HCT116 (cell line): ENCODE measurements at regions not wholly inside any gene's neighbourhood (a gene's known extent, or its start where the extent isn't known, plus 50 kb on each side); places are given as distances from the start of the nearest gene placed in this dataset.

Experiments used
- ATAC-seq: fragments of 200-7000 bp; cut with Tn5 transposase; 2 replicates; pipeline ENCODE4 v1.9.1; 2020; ENCODE audit warnings: mild to moderate bottlenecking, moderate library complexity
- BruUV-seq: library from RNA; stranded (reverse); fragments of 400-500 nt; replicated peaks from 2 replicates; lab custom pipeline; 2021; lab: Mats Ljungman, UMichigan
- CTCF ChIA-PET: fragments of 300-600 bp; sonication (Branson Sonifier 250); formaldehyde crosslinking; loops from one replicate; lab custom pipeline; 2021; ENCODE audit warnings: antibody characterized with exemption; lab: Charles Lee
- POLR2A ChIA-PET: fragments of 300-600, 350-600 bp; sonication (Branson Sonifier 250); formaldehyde crosslinking; loops from one replicate; lab custom pipeline; 2021; ENCODE audit warnings: antibody characterized with exemption; lab: Charles Lee
- RAD21 ChIA-PET, 2 experiments: fragments of 300-600 bp; sonication (Branson Sonifier 250); formaldehyde crosslinking; loops; one replicate each; lab custom pipeline; 2023; ENCODE audit warnings: low total read pairs in 2 of 2; ENCODE audit not compliant: uncharacterized antibody in 2 of 2, unreplicated experiment in 2 of 2, low non-redundant PET in 1 of 2; lab: Charles Lee
- DNase-seq: peaks from one replicate; pipeline ENCODE4 v3.0.0-alpha.2; 2010; ENCODE audit warnings: low read depth, low spot score
- H2AFZ ChIP-seq: fragments of 200-600 bp; shearing (Covaris generic), sonication (generic); 2 replicates; pipeline ENCODE4 v1.6.1; 2017; ENCODE audit warnings: low read depth, mixed run types, mixed read lengths, antibody characterized with exemption, low read length; ENCODE audit not compliant: poor library complexity, severe bottlenecking
- H3K27ac ChIP-seq: 2 replicates; pipeline ENCODE4 v1.5.1; 2012; ENCODE audit warnings: low read depth, low read length
- H3K27me3 ChIP-seq: fragments of 200-600 bp; sonication (generic); 2 replicates; pipeline ENCODE4 v1.6.1; 2016; ENCODE audit warnings: mixed run types, low read length, mixed read lengths; ENCODE audit not compliant: insufficient read depth
- H3K36me3 ChIP-seq, 2 experiments: fragments of 200-500 bp in 1 of 2; fragments of 200-600 bp in 1 of 2; sonication (Bioruptor generic) in 1 of 2; sonication (generic) in 1 of 2; 2 replicates each; pipeline versions ENCODE4 v1.5.1 to v1.6.1; 2014 to 2016; ENCODE audit warnings: low read length in 2 of 2, inconsistent platforms in 1 of 2, mixed read lengths in 1 of 2, mixed run types in 1 of 2; ENCODE audit not compliant: insufficient read depth in 2 of 2, control insufficient read depth in 1 of 2
- H3K4me1 ChIP-seq, 2 experiments: fragments of 200-600 bp in 1 of 2; sonication (generic) in 1 of 2; 2 replicates each; pipeline versions ENCODE4 v1.5.1 to v1.6.1; 2012 to 2017; ENCODE audit warnings: low read length in 2 of 2, inconsistent platforms in 1 of 2, mild to moderate bottlenecking in 1 of 2, mixed read lengths in 1 of 2, mixed run types in 1 of 2, moderate library complexity in 1 of 2; ENCODE audit not compliant: insufficient read depth in 2 of 2, control insufficient read depth in 1 of 2
- H3K4me2 ChIP-seq: fragments of 200-600 bp; sonication (generic); 2 replicates; pipeline ENCODE4 v1.6.1; 2017; ENCODE audit warnings: mixed run types, low read length, mixed read lengths
- H3K4me3 ChIP-seq, 2 experiments: fragments of 200-600 bp in 1 of 2; sonication (generic) in 1 of 2; replicated peaks in 1 of 2; 2 replicates each; pipeline ENCODE4 v1.5.1; 2011 to 2016; ENCODE audit warnings: low read length in 2 of 2, control low read depth in 1 of 2, low read depth in 1 of 2, mild to moderate bottlenecking in 1 of 2, mixed read lengths in 1 of 2, mixed run types in 1 of 2
- H3K79me2 ChIP-seq: fragments of 200-600 bp; sonication (generic); 2 replicates; pipeline ENCODE4 v1.6.1; 2017; ENCODE audit warnings: mild to moderate bottlenecking, mixed run types, low read length, moderate library complexity, mixed read lengths; ENCODE audit not compliant: insufficient read depth
- H3K9ac ChIP-seq: fragments of 200-600 bp; sonication (generic); 2 replicates; pipeline ENCODE4 v1.6.1; 2016; ENCODE audit warnings: low read length, mixed read lengths
- H3K9me2 ChIP-seq: fragments of 200-600 bp; sonication (generic), shearing (Covaris generic); 2 replicates; pipeline ENCODE4 v1.6.1; 2017; ENCODE audit warnings: mixed run types, mild to moderate bottlenecking, moderate library complexity; ENCODE audit not compliant: insufficient read depth
- H3K9me3 ChIP-seq, 2 experiments: fragments of 200-500 bp in 1 of 2; fragments of 200-600 bp in 1 of 2; sonication (Bioruptor generic) in 1 of 2; sonication (generic) in 1 of 2; 2 replicates each; pipeline ENCODE4 v1.6.1; 2014 to 2017; ENCODE audit warnings: low read length in 2 of 2, mixed read lengths in 2 of 2, inconsistent platforms in 1 of 2, low read depth in 1 of 2, mild to moderate bottlenecking in 1 of 2, mixed run types in 1 of 2, moderate library complexity in 1 of 2; ENCODE audit not compliant: control insufficient read depth in 1 of 2, insufficient read depth in 1 of 2
- H4K20me1 ChIP-seq: fragments of 200-600 bp; sonication (generic), shearing (Covaris generic); 2 replicates; pipeline ENCODE4 v1.6.1; 2017; ENCODE audit warnings: mixed run types, mild to moderate bottlenecking, moderate library complexity; ENCODE audit not compliant: insufficient read depth
- EGR1 ChIP-seq: IDR thresholded peaks from 2 replicates; pipeline ENCODE4 v1.6.1; 2012; ENCODE audit warnings: low read depth
- ELF1 ChIP-seq: IDR thresholded peaks from 2 replicates; pipeline ENCODE4 v1.6.1; 2012; ENCODE audit warnings: low read depth, borderline replicate concordance
- EZH2 ChIP-seq: fragments of 200-600 bp; sonication (generic); IDR thresholded peaks from 2 replicates; pipeline ENCODE4 v1.6.1; 2017; ENCODE audit warnings: antibody characterized with exemption, mixed run types
- EZH2phosphoT487 ChIP-seq: fragments of 200-600 bp; IDR thresholded peaks from 2 replicates; pipeline ENCODE4 v1.6.1; 2018; ENCODE audit warnings: antibody characterized with exemption, borderline replicate concordance
- POLR2A ChIP-seq: IDR thresholded peaks from 2 replicates; pipeline ENCODE4 v1.7.0; 2011; ENCODE audit warnings: borderline replicate concordance; ENCODE audit not compliant: insufficient read depth, insufficient read length; ENCODE audit errors: extremely low read depth
- SIN3A ChIP-seq: IDR thresholded peaks from 2 replicates; pipeline ENCODE4 v1.6.1; 2012; ENCODE audit warnings: low read depth
- SP1 ChIP-seq: IDR thresholded peaks from 2 replicates; pipeline ENCODE4 v1.6.1; 2012; ENCODE audit warnings: low read depth
- SRF ChIP-seq: IDR thresholded peaks from 2 replicates; pipeline ENCODE4 v1.6.1; 2012; ENCODE audit warnings: low read depth
- ZFX ChIP-seq: fragments of 450-650 bp; IDR thresholded peaks from 2 replicates; pipeline ENCODE4 v1.6.1; 2017
- ZNF274 ChIP-seq: fragments of 200-500 bp; sonication (Bioruptor generic); IDR thresholded peaks from 2 replicates; pipeline ENCODE4 v1.6.1; 2014; ENCODE audit warnings: mild to moderate bottlenecking, low read depth, low read length, inconsistent platforms
- intact Hi-C: fragments of 100-400 bp; cut with micrococcal nuclease; formaldehyde crosslinking; loops from 2 replicates; pipeline ENCODE4 v1.10.0; 2022
- TF ChIP-seq, protein P1 (sequence below): IDR thresholded peaks from 2 replicates; pipeline ENCODE4 v1.6.1; 2012
- TF ChIP-seq, protein P2 (sequence below): IDR thresholded peaks from 2 replicates; pipeline ENCODE4 v1.6.1; 2012; ENCODE audit warnings: low read depth
- TF ChIP-seq, protein P3 (sequence below): IDR thresholded peaks from 2 replicates; pipeline ENCODE4 v1.6.1; 2012
- TF ChIP-seq, protein P4 (sequence below): IDR thresholded peaks from 2 replicates; pipeline ENCODE4 v1.6.1; 2011; ENCODE audit warnings: mild to moderate bottlenecking, low read length, moderate library complexity; ENCODE audit not compliant: insufficient replicate concordance; ENCODE audit errors: extremely low read depth
- TF ChIP-seq, protein P5 (sequence below), 3 experiments: fragments of 200-600 bp in 1 of 3; sonication (generic) in 1 of 3; IDR thresholded peaks in 2 of 3; conservative IDR thresholded peaks in 1 of 3; 2 replicates each; pipeline ENCODE4 v1.5.1; 2012 to 2017; ENCODE audit warnings: low read depth in 2 of 3, low read length in 2 of 3, antibody characterized with exemption in 1 of 3, borderline replicate concordance in 1 of 3, control low read depth in 1 of 3, mild to moderate bottlenecking in 1 of 3, mixed read lengths in 1 of 3, mixed run types in 1 of 3, moderate library complexity in 1 of 3; ENCODE audit not compliant: insufficient read depth in 1 of 3

DNA sequence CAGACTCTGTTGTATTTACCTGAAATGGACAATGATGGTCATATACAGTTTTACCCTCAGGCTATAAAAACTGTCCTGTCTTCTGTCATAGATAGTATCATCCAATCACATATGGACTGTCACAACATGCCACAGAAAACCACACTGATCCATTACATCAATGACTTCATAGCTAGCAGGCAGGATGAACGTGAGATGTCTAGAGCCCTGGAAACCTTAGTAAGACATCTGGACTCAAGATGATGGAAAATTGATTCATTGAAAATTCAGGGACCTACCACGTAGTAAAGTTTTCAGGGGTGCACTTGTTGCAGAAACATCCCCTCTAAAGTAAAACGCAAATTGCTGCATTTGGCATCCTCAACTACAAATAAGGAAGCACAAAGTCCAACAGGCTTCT is 284.4 kb upstream of the RGMB start:
- H3K4me3 ChIP-seq = no peak overlapping the region
- ChIA-PET POLR2A (no interaction called here), CTCF (no interaction called here), RAD21 (no interaction called here)
- H4K20me1 ChIP-seq = no peaks in the 10 kb centered on the region
- DNase-seq (no peak), ATAC-seq (no peak)
- no peaks in the 10 kb centered on the region for H3K27me3 ChIP-seq
- no peaks in the 10 kb centered on the region for H3K9me2 ChIP-seq
- H2AFZ ChIP-seq = no peak overlapping the region
- TF ChIP-seq POLR2A = no peak
- TF ChIP-seq EZH2 = no peak
- TF ChIP-seq ZNF274 = no peak
- no peak for TF ChIP-seq EZH2phosphoT487
- TF ChIP-seq SIN3A = no peak
- TF ChIP-seq EGR1 = no peak
- no peak for TF ChIP-seq SP1
- no peak for TF ChIP-seq ZFX
- no peak for TF ChIP-seq SRF
- no peak for TF ChIP-seq ELF1
- TF ChIP-seq, protein P1, sequence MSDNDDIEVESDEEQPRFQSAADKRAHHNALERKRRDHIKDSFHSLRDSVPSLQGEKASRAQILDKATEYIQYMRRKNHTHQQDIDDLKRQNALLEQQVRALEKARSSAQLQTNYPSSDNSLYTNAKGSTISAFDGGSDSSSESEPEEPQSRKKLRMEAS = no peak
- TF ChIP-seq, protein P2, sequence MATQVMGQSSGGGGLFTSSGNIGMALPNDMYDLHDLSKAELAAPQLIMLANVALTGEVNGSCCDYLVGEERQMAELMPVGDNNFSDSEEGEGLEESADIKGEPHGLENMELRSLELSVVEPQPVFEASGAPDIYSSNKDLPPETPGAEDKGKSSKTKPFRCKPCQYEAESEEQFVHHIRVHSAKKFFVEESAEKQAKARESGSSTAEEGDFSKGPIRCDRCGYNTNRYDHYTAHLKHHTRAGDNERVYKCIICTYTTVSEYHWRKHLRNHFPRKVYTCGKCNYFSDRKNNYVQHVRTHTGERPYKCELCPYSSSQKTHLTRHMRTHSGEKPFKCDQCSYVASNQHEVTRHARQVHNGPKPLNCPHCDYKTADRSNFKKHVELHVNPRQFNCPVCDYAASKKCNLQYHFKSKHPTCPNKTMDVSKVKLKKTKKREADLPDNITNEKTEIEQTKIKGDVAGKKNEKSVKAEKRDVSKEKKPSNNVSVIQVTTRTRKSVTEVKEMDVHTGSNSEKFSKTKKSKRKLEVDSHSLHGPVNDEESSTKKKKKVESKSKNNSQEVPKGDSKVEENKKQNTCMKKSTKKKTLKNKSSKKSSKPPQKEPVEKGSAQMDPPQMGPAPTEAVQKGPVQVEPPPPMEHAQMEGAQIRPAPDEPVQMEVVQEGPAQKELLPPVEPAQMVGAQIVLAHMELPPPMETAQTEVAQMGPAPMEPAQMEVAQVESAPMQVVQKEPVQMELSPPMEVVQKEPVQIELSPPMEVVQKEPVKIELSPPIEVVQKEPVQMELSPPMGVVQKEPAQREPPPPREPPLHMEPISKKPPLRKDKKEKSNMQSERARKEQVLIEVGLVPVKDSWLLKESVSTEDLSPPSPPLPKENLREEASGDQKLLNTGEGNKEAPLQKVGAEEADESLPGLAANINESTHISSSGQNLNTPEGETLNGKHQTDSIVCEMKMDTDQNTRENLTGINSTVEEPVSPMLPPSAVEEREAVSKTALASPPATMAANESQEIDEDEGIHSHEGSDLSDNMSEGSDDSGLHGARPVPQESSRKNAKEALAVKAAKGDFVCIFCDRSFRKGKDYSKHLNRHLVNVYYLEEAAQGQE = no peak
- TF ChIP-seq, protein P3, sequence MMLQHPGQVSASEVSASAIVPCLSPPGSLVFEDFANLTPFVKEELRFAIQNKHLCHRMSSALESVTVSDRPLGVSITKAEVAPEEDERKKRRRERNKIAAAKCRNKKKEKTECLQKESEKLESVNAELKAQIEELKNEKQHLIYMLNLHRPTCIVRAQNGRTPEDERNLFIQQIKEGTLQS = no peak
- TF ChIP-seq, protein P4, sequence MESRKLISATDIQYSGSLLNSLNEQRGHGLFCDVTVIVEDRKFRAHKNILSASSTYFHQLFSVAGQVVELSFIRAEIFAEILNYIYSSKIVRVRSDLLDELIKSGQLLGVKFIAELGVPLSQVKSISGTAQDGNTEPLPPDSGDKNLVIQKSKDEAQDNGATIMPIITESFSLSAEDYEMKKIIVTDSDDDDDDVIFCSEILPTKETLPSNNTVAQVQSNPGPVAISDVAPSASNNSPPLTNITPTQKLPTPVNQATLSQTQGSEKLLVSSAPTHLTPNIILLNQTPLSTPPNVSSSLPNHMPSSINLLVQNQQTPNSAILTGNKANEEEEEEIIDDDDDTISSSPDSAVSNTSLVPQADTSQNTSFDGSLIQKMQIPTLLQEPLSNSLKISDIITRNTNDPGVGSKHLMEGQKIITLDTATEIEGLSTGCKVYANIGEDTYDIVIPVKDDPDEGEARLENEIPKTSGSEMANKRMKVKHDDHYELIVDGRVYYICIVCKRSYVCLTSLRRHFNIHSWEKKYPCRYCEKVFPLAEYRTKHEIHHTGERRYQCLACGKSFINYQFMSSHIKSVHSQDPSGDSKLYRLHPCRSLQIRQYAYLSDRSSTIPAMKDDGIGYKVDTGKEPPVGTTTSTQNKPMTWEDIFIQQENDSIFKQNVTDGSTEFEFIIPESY = no peak
- TF ChIP-seq, protein P5, sequence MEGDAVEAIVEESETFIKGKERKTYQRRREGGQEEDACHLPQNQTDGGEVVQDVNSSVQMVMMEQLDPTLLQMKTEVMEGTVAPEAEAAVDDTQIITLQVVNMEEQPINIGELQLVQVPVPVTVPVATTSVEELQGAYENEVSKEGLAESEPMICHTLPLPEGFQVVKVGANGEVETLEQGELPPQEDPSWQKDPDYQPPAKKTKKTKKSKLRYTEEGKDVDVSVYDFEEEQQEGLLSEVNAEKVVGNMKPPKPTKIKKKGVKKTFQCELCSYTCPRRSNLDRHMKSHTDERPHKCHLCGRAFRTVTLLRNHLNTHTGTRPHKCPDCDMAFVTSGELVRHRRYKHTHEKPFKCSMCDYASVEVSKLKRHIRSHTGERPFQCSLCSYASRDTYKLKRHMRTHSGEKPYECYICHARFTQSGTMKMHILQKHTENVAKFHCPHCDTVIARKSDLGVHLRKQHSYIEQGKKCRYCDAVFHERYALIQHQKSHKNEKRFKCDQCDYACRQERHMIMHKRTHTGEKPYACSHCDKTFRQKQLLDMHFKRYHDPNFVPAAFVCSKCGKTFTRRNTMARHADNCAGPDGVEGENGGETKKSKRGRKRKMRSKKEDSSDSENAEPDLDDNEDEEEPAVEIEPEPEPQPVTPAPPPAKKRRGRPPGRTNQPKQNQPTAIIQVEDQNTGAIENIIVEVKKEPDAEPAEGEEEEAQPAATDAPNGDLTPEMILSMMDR (IDR thresholded peaks at IDR 0.05 in 2 of 3, conservative IDR thresholded peaks at IDR 0.05 in 1 of 3; ENCODE audit: borderline replicate concordance in 1 of 3, insufficient read depth in 1 of 3, low read depth in 2 of 3, low read length in 2 of 3) = no peak
- no peak overlapping the region for H3K4me2 ChIP-seq
- H3K9me3 ChIP-seq = no peaks in the 10 kb centered on the region
- no peaks in the 10 kb centered on the region for H3K79me2 ChIP-seq
- H3K27ac ChIP-seq = no peak overlapping the region
- no peaks in the 10 kb centered on the region; a peak in 1 of 4 replicates for H3K4me1 ChIP-seq
- intact Hi-C loops = no loop called here
- H3K36me3 ChIP-seq = no peaks in the 10 kb centered on the region
- H3K9ac ChIP-seq = no peak overlapping the region
- BruUV-seq = no TSS peak
